Loucy (cell line): ENCODE measurements at regions not wholly inside any gene's neighbourhood (a gene's known extent, or its start where the extent isn't known, plus 50 kb on each side); places are given as distances from the start of the nearest gene placed in this dataset.

Experiments used
- CTCF ChIP-seq: fragments of 200-600 bp; sonication (generic); conservative IDR thresholded peaks from 2 replicates; pipeline ENCODE4 v1.5.1; 2014; ENCODE audit warnings: mild to moderate bottlenecking, antibody characterized with exemption, low read length
- EZH2phosphoT487 ChIP-seq: fragments of 200-600 bp; IDR thresholded peaks from 2 replicates; pipeline ENCODE4 v1.6.1; 2018; ENCODE audit warnings: antibody characterized with exemption, mild to moderate bottlenecking, moderate library complexity, borderline replicate concordance

DNA sequence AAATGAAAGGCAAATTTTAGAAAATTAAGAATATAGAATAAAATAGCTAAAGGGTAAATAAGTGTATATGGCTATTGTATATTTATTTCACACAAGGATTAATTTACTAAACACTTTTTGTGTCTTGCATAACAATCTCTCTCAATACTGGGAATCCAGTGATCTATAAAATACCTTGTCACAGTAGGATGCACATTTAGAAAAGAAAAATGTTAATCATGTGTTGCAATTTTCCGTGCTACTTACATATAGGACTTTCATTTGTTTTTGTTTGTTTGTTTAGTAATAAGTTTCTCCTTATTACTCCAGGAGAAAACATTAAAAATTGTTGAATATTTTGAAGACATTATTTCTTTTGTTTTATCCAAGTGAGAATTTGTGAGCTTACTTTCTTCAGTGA is 1533.3 kb downstream of the SLITRK5 start:
- TF ChIP-seq CTCF (no peak), EZH2phosphoT487 (no peak)
